Left lobe of liver (tissue), 2 donors: ENCODE measurements at regions not wholly inside any gene's neighbourhood (a gene's known extent, or its start where the extent isn't known, plus 50 kb on each side); places are given as distances from the start of the nearest gene placed in this dataset.

Experiments used
- ATAC-seq: fragments of 200-7000 bp; cut with Tn5 transposase; one replicate; pipeline ENCODE4 v1.9.1; 2020; ENCODE audit warnings: mild to moderate bottlenecking, moderate library complexity
- DNase-seq: peaks from one replicate; pipeline ENCODE4 v3.0.0-alpha.2; 2020; ENCODE audit warnings: low spot score
- donor health status: DM: no; HTN: no; CAD: no; lungs with moderate emphysema.
- donor health status: DM: no; HTN: yes; CAD: no.

- ATAC-seq (no peak), DNase-seq (no peak)
Observed at GRCh38 chr4:92100975-92101374, 202.8 kb upstream of the GRID2 start.

DNA sequence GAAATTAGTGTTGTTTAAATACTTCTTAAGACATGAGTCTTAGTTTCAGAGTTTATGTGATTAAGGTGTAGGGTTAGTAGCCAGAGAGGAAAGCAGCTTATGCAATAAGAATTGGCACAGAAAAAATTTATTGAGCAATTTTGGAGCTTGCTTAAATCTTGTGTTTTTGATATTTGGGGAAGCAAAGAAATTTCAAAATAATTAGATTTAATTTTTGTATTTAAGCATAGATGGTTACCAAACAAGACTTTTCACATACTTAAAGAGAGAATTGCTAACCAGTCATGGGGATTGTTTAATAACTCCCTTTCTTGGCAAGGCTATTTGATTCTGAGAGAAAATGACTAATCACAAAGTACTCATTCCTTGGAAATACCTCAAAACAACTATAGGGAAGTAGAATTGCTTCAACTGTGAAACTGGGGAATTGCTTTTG lies 202.0 kb upstream of the GRID2 start:
- DNase-seq (no peak), ATAC-seq (no peak)

DNA sequence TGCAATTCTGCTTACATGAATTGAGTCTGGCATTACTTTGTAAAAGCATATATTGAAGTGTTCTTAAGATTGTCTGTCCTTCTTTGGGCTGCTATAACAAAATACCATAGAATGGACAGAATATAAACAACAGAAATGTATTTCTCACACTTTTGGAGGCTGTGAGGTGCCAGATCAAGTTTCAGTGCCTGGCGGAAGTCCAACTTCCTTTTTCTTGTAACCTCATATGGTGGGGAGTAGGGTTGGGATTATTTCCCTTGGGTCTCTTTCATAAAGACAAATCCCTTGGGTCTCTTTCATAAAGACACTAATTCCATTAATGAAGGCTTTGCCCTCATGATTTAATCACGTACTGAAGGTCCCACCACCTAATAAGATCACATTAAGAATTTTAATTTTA lies 199.3 kb upstream of the GRID2 start:
- no peak for DNase-seq
- no peak for ATAC-seq

GRCh38 chr4:92106816-92107215 lies 196.9 kb upstream of the GRID2 start:
- DNase-seq (no peak), ATAC-seq (no peak)

DNA sequence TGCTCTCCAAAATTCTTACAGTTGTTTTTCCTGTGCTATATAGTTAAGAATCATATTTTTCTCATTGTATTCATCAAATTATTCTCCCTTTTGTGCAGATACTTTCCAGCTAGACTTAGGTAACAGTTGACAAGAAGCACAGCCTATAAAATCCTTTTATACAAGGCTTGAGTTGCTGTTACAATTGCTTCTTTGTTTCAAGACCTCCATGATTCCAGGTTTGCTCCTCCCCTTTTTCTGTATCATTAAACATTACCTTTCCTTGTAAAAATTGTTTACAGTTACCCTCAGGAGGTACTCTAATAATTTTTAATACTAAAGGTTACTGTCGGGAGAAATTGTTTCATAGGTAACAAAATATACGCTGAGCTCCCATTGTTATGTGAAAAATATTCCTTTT lies 192.3 kb upstream of the GRID2 start:
- ATAC-seq (no peak), DNase-seq (no peak)

GRCh38 chr4:92112805-92113204 lies 191.0 kb upstream of the GRID2 start:
- DNase-seq (no peak), ATAC-seq (no peak)

- ATAC-seq: no peak
- DNase-seq: no peak
Observed at GRCh38 chr4:92120810-92121498, 182.8 kb upstream of the GRID2 start.

DNA sequence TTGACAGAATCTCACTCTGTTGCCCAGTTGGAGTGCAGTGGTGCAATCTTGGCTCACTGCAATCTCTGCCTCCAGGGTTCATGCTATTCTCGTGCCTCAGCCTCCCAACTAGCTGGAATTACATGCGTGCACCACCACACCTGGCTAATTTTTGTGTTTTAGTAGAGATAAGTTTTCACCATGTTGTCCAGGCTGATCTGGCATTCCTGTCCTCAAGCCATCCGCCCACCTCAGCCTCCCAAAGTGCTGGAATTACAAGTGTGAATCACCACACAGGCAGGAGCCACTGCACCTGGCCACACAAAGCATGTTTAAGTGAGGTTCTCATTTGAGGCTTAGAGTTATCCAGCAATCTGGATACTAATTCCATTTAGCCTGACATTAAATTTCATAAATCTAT lies 180.9 kb upstream of the GRID2 start:
- ATAC-seq: no peak
- DNase-seq: no peak

GRCh38 chr4:92128676-92129075 lies 175.1 kb upstream of the GRID2 start:
- no peak for DNase-seq
- no peak for ATAC-seq

- ATAC-seq: no peak
- DNase-seq: no peak
Observed at GRCh38 chr4:92129408-92129994, 174.3 kb upstream of the GRID2 start.

DNA sequence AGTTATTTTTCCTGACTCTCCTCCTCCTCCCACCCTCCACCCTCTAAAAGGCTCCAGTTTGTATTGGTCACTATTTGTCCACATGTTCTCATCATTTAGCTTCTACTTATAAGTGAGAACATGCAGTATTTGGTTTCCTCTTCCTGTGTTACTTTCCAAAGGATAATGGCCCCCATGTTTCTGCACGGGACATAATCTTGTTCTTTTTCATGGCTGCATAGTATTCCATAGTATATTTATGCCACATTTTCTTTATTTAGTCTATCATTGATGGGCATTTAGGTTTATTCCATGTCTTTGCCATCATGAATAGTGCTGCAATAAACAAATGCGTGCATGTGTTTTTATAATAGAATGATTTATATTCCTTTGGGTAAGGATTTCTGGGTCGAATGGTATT lies 167.3 kb upstream of the GRID2 start:
- ATAC-seq (no peak), DNase-seq (no peak)

- peak; percentile 75 for ATAC-seq
Observed at GRCh38 chr4:92163348-92163747, 140.4 kb upstream of the GRID2 start.

DNA sequence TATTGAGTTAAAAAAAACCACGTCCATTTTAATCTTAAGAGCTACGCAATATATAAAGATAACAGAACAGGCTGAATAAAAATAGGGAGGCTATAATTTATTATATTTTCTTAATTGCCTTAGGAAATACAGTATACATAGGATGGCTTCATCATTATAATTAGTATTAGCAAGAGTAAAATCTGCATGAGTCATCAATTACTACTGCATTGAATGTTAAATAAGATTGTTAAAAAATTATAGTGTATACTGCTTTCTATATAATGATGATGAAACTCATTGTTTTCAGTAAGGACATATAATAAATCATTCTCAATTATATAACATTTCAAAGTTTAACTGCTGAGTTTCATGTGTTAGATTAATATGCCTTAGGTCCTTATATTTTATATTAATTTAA lies 133.4 kb upstream of the GRID2 start:
- ATAC-seq (no peak), DNase-seq (no peak)

More at GRCh38 chr4:92163348-92163747, 140.4 kb upstream of the GRID2 start:
- no peak for DNase-seq

- no peak for ATAC-seq
- DNase-seq: no peak
Observed at GRCh38 chr4:92172203-92172602, 131.6 kb upstream of the GRID2 start.

DNA sequence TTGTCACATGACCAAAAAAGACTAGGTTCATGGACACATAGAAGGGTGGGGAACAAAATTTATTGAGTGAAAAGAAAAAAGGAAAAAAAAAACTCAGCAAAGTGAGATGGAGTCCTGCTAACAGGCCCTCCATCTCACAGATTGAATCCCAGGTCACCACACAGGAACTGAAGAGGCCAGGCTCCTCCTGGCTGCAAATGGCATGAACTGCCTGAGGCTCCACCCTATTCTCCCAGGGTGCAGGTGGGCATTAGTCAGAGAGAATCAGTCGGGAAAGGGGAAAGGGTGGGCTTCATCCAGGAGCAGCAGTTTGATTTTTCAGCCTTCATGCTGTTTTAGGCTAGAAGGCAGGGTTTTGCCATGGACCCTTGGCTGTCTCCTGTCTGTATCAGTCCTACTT lies 128.5 kb upstream of the GRID2 start:
- ATAC-seq (no peak), DNase-seq (no peak)

- no peak for DNase-seq
- ATAC-seq: no peak
Observed at GRCh38 chr4:92182006-92182735, 121.6 kb upstream of the GRID2 start.

GRCh38 chr4:92182736-92183407 lies 120.9 kb upstream of the GRID2 start:
- ATAC-seq: no peak
- no peak for DNase-seq

- ATAC-seq (no peak), DNase-seq (no peak)
Observed at GRCh38 chr4:92183825-92184224, 119.9 kb upstream of the GRID2 start.

DNA sequence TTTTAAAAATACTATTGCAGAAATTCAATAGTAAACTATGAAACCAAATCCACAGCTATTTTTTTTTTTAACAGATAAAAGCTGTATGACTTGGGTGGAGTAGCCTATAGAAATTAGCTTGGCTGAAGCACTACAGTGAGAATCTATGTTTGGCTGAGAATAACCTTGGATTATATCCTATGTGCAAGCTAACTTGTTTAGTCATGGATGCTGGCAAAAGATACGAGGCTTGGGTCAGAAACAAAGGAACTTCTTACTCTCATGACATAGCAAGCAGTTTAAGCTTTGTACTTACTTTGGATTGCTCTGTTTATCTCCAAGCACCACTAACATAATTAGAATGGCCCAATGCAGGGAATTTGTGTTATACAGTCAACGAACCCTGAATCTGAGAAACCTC lies 119.2 kb upstream of the GRID2 start:
- DNase-seq (no peak), ATAC-seq (no peak)

- ATAC-seq (no peak), DNase-seq (no peak)
Observed at GRCh38 chr4:92186239-92186638, 117.5 kb upstream of the GRID2 start.

DNA sequence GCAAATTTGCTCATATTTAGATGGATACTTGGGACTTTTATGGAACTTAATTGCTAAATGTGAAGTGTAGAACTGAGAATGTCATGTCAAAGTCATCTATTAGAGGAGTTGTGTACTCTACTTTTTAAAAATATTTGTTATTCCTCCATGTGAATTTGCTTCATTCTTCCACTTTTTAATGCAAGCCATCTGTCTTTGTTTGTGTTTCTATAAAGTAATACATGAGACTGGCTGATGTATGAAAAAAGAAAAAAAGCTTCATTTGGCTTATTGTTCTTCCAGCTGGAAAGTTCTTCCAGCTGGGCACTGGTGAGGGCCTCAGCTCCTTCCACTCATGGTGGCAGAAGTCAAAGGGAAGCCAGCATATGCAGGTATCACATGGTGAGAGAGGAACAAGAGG lies 114.6 kb upstream of the GRID2 start:
- ATAC-seq: no peak

DNA sequence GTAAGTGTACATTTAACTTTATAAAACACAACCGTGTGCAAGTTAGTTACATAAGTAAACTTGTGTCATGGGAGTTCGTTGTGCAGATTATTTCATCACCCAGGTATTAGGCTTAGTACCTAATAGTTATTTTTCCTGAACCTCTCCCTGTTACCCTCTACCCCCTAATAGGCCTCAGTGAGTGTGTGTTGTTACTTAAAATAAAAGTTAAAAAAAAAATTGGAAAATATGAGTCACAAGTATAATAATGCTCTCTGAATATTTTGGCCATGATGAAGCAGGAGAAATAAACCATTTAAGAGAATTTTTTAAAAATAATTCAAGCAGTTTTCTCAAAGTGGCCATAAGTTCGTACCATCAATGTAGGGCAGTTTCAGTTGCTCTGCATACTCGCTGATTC lies 105.1 kb upstream of the GRID2 start:
- ATAC-seq (no peak), DNase-seq (no peak)

More for the DNA sequence above, 114.6 kb upstream of the GRID2 start:
- no peak for DNase-seq
